Stimulated activated naive CD4-positive, alpha-beta T cell (primary cell): ENCODE measurements at regions not wholly inside any gene's neighbourhood (a gene's known extent, or its start where the extent isn't known, plus 50 kb on each side); places are given as distances from the start of the nearest gene placed in this dataset.
"Not testable (repeated sequence)": the region's sequence is repeated elsewhere in the genome, so short reads cannot be mapped to it uniquely, and the experiment has no call there.

Experiments used
- DNase-seq, 6 experiments: peaks; one replicate each; lab custom pipeline; 2025; lab: John Stamatoyannopoulos, UW

- no peak for DNase-seq
These were observed 89.0 kb upstream of the STOX2 start for GRCh38 chr4:183816077-183816476.

GRCh38 chr4:183816882-183817509 is 88.1 kb upstream of the STOX2 start:
- DNase-seq: no peak

- DNase-seq: not testable (repeated sequence)
These were observed 86.5 kb upstream of the STOX2 start for GRCh38 chr4:183818591-183818990.

- no peak for DNase-seq
These were observed 83.8 kb upstream of the STOX2 start for GRCh38 chr4:183821076-183821853.

DNA sequence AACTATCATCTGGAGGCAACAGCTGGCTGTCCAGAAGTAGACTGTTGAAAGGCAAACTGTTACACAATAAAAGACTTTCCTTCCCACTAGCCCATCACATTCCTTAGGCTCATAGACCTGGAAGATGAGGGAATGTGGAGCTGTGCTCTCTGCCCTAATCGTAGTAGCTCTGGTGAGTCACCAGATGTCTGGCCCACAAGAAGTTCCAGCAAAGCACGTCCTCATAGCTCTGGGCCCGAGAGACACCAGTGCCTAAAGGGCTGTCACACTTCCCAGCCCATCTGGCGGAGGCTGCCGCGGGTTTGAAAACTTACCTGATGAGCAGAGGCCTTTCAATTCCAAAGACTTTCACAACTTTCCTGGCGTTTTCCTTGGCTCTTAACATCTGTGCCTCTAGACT is 81.7 kb upstream of the STOX2 start:
- DNase-seq: no peak

- DNase-seq: no peak
These were observed 79.8 kb upstream of the STOX2 start for GRCh38 chr4:183825346-183825745.

DNA sequence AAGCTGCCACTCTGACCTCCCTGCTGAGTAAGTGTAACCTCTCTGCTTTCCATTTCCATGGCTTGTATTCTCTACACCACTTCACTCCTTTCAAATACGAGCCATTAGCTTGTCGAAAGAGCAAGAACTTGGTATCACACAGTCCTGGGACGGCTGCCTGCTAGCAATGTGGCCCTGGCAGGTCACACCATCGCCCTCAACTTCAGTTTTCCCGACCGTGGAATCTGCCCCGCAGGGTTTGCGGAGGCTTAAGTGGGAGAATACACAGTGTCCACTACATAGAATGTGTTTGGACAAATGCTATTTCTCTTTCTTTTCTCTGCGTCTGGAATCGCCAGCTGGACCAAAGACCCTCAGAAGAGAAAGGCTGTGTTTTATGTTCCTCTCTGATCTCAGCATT is 78.6 kb upstream of the STOX2 start:
- DNase-seq: no peak

DNA sequence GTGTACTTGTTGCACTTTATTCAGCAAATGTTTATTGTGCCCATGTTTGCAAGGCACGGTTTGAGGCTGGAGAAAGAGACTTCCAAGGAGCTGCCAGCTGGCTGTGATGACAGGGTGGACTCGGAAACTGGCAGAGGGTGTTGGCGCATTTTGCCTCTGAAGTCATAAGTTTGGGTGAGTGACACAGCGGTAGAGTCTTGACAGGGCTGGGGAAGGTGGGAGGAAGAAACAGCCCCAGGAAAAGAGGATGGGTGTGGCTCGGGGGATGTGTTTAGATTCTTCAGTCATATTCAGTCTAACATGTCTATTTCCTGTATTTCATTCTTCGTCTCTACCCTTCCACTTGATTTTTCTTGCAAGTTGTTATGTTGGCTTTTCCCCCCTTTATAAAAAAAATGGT is 77.0 kb upstream of the STOX2 start:
- peak in 2 of 6 experiments; percentile 17 to 21 for DNase-seq

DNA sequence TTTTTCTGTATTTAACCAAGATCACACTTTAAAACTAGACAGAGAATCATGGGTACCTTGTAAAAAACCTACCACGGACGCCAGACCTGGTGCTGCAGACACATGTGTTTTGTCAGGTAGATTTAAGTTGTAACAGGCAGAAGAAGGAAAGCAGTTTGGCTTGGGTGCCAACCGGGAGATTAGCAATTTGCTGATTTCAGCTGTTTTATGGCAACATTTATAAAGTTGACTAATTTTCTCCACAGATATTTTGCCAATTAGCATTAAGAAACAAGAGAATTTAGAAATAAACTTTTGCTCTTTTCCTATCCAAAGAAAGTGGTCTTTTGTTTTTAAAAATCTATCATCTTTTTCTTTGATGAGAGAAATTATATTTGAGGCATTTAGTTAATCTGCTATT is 76.3 kb upstream of the STOX2 start:
- no peak for DNase-seq

- DNase-seq: no peak
These were observed 74.6 kb upstream of the STOX2 start for GRCh38 chr4:183830438-183830985.

GRCh38 chr4:183831026-183831446 is 74.1 kb upstream of the STOX2 start:
- no peak for DNase-seq

DNA sequence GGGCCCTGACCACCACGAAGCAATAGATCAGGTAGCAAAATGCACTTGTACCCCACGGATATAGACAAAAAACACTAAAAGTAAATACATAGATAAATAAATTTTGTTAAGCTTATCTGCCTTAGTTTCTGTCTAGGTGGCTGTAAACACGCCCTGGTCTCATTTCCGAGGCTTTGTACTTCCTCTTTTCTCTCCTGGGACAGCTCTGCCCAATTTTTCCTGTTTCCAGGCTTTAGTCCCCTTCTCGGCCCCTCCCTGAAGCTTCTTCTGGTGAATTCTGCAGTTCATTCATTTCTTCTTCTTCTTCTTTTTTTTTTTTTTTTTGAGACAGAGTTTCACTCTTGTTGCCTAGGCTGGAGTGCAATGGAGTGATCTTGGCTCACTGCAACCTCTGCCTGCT is 73.4 kb upstream of the STOX2 start:
- no peak for DNase-seq

- DNase-seq: no peak
These were observed 72.2 kb upstream of the STOX2 start for GRCh38 chr4:183832776-183833450.

GRCh38 chr4:183834252-183834651 is 70.9 kb upstream of the STOX2 start:
- DNase-seq: no peak

- DNase-seq: no peak
These were observed 67.9 kb upstream of the STOX2 start for GRCh38 chr4:183837222-183837621.

DNA sequence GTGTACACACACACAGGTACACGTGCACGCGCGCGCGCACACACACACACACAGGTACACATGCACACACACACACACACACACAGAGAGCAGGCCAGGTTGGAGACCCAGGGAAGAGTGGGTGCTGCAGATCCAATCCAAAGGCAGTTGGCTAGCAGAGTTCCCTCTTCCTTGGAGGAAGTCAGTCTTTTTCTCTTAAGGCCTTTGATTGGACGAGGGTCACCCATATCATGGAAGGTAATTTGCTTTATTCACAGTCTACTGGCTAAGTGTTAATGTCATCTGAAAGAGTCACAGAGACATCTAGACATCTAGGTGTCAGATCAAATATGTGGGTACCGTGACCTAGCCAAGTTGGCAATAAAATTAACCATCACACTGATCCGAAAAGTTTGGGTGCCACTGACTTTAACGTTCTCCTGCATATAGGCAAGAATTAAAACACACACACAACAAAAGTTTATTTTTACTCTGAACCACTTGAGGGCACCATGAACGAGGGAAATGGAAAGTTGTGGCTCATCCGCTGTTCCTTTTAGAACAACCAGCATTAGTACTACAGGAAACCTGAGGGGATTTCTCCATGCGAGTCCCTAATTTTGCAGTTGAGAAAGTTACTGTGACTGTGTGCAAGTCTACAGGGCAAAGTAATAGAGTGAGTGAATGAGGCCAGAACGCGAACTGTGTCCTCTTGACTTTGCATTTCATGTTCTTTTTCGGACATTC is 66.0 kb upstream of the STOX2 start:
- DNase-seq: no peak

DNA sequence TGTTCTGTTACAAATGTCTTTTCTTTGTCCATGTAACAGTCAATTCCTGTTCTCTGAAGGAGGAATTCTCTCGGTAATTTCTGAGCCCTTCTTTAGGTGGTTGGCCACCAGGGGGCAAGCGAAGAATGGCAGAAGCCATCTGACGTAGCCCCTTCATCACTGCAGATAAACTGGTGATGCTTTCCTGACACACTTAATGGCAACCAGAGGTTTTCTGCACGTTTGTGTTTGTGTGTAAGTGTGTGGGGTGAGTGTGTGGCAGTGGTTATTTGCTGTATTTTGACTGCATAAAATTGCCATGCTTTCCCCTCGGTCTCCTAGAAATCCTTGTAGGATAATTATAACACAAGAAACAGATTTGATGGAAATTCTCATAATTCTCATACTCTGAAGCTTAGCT is 64.8 kb upstream of the STOX2 start:
- peak; percentile 16 to 61 (median 46) for DNase-seq

DNA sequence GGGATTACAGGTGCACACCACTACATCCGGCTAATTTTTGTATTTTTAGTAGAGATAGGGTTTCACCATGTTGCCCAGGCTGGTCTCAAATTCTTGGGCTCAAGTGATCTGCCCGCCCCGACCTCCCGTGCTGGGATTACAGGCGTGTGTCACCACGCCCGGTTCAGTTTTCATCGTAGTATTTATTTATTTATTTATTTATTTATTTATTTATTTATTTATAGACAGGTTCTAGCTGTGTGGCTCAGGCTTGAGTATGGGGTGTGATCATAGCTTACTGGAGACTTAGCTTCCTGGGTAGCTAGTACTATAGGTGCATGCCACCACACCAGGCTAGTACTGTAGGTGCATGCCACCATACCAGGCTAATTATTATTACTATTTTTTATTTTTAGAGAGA is 64.1 kb upstream of the STOX2 start:
- DNase-seq: no peak

DNA sequence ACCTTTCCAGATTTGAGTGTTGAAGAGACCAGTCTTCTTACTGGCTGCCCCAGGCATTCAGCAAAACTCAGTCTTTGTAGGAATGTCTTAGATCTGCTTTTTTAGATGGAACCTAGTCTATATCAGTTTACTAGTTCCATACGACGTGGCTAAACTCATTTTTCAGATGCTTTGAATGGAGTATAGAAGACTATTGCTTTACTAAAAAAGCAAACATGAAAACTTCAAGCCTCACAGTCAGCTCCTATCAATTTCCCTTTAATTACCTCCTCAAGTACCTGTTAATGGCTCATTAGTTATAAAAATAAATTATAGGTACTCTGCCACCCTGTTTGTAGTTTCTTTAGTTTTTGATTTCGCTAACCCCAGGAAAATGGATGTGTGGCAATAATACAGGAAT is 63.0 kb upstream of the STOX2 start:
- no peak for DNase-seq

- no peak for DNase-seq
These were observed 61.8 kb upstream of the STOX2 start for GRCh38 chr4:183843248-183843671.

DNA sequence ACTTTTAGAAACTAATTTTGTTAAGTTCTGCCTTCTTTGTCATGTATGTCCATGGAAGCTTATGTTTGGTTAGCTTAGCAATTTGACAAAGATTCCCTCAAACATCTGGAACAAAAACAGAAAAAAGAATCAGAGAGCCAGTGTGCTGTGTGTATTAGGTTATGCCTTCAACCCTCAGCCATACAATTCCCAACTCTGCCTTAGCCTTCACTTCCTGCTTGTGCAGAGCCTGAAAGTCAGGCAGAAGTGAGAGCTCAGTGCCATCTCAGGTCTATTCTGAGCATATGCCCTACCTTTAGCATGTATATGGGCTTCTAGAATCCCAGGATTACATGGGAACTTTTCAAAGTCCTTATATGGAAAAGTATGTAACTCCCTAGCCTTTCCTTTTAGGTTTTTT is 58.2 kb upstream of the STOX2 start:
- no peak for DNase-seq

- no peak for DNase-seq
These were observed 56.3 kb upstream of the STOX2 start for GRCh38 chr4:183848805-183849204.
